ENCODE measurements at regions not wholly inside any gene's neighbourhood (a gene's known extent, or its start where the extent isn't known, plus 50 kb on each side); places are given as distances from the start of the nearest gene placed in this dataset.

DNA sequence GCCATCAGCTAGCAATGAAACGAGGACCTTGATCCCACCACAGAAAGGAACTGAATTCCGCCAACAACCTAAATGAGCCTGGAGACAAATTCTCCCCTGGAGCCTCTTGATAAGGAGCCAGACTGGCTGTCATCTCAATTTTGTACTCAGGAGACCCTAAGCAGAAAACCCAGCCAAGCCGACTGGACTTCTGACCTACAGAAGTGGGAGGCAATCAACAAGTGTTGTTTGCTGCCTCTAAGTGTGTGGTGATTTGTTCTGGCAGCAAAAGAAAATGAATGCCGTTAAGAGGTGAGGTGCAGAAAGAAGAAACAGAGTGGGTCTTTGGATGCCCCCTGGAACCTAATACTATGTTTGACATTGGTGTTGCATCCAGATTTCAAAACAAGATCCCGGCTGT, 72.7 kb upstream of the SPATA31E1 start:
- TF ChIP-seq, protein P1, sequence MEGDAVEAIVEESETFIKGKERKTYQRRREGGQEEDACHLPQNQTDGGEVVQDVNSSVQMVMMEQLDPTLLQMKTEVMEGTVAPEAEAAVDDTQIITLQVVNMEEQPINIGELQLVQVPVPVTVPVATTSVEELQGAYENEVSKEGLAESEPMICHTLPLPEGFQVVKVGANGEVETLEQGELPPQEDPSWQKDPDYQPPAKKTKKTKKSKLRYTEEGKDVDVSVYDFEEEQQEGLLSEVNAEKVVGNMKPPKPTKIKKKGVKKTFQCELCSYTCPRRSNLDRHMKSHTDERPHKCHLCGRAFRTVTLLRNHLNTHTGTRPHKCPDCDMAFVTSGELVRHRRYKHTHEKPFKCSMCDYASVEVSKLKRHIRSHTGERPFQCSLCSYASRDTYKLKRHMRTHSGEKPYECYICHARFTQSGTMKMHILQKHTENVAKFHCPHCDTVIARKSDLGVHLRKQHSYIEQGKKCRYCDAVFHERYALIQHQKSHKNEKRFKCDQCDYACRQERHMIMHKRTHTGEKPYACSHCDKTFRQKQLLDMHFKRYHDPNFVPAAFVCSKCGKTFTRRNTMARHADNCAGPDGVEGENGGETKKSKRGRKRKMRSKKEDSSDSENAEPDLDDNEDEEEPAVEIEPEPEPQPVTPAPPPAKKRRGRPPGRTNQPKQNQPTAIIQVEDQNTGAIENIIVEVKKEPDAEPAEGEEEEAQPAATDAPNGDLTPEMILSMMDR (IDR thresholded peaks at IDR 0.05), result no peak
- no peak for TF ChIP-seq POLR2A (IDR thresholded peaks at IDR 0.05)

Measured in uterus (tissue), 2 donors.